GM23338 (cell line): ENCODE measurements at regions not wholly inside any gene's neighbourhood (a gene's known extent, or its start where the extent isn't known, plus 50 kb on each side); places are given as distances from the start of the nearest gene placed in this dataset.

Experiments
- ATAC-seq: fragments of 200-7000 bp; cut with Tn5 transposase; 3 replicates; pipeline ENCODE4 v1.9.1; 2020
- DNase-seq: peaks from one replicate; pipeline ENCODE4 v3.0.0-alpha.2; 2015; ENCODE audit warnings: low spot score
- H2AFZ ChIP-seq: fragments of 200-600 bp; sonication (generic); 2 replicates; pipeline ENCODE4 v1.8.0; 2016; ENCODE audit warnings: antibody characterized with exemption, mild to moderate bottlenecking, moderate library complexity
- H3F3A ChIP-seq: fragments of 200-600 bp; sonication (generic); replicated peaks from 2 replicates; pipeline ENCODE4 v1.8.0; 2017; ENCODE audit warnings: antibody characterized with exemption, mixed run types, low read depth
- H3K27ac ChIP-seq: fragments of 200-600 bp; sonication (generic); 2 replicates; pipeline ENCODE4 v1.6.1; 2016; ENCODE audit warnings: low read depth
- H3K27me3 ChIP-seq: fragments of 200-600 bp; sonication (generic); 2 replicates; pipeline ENCODE4 v1.8.0; 2016; ENCODE audit warnings: mild to moderate bottlenecking, mixed run types, moderate library complexity; ENCODE audit not compliant: insufficient read depth
- H3K36me3 ChIP-seq: fragments of 200-600 bp; sonication (generic); 2 replicates; pipeline ENCODE4 v1.8.0; 2016; ENCODE audit warnings: mild to moderate bottlenecking; ENCODE audit not compliant: insufficient read depth
- H3K4me1 ChIP-seq: fragments of 200-600 bp; sonication (generic); 2 replicates; pipeline ENCODE4 v1.8.0; 2016; ENCODE audit warnings: mild to moderate bottlenecking, moderate library complexity; ENCODE audit not compliant: insufficient read depth
- H3K4me2 ChIP-seq: fragments of 200-600 bp; sonication (generic); 2 replicates; pipeline ENCODE4 v1.7.1; 2017; ENCODE audit warnings: mixed run types
- H3K4me3 ChIP-seq: fragments of 200-600 bp; sonication (generic); 2 replicates; pipeline ENCODE4 v1.6.1; 2016; ENCODE audit warnings: mixed run types
- H3K79me2 ChIP-seq: fragments of 200-600 bp; sonication (generic); replicated peaks from 2 replicates; pipeline ENCODE4 v1.8.0; 2017; ENCODE audit warnings: mild to moderate bottlenecking; ENCODE audit not compliant: insufficient read depth
- H3K9me2 ChIP-seq: fragments of 200-600 bp; sonication (generic); 2 replicates; pipeline ENCODE4 v1.8.0; 2017; ENCODE audit not compliant: insufficient read depth
- H4K20me1 ChIP-seq: fragments of 200-600 bp; sonication (generic); replicated peaks from 2 replicates; pipeline ENCODE4 v1.8.0; 2017; ENCODE audit warnings: mild to moderate bottlenecking; ENCODE audit not compliant: insufficient read depth
- H3K27ac Mint-ChIP-seq: 2 replicates; pipeline ENCODE4 v1.8.0; 2020; ENCODE audit warnings: inconsistent platforms, mild to moderate bottlenecking, moderate library complexity, mixed read lengths
- H3K27me3 Mint-ChIP-seq: 3 replicates; pipeline ENCODE4 v1.8.0; 2022; ENCODE audit warnings: low read depth, mild to moderate bottlenecking, moderate library complexity, mixed read lengths, inconsistent platforms; ENCODE audit not compliant: insufficient read depth, poor library complexity
- H3K36me3 Mint-ChIP-seq: 3 replicates; pipeline ENCODE4 v1.8.0; 2021; ENCODE audit warnings: low read depth, mild to moderate bottlenecking, inconsistent platforms, moderate library complexity, mixed read lengths
- H3K4me1 Mint-ChIP-seq: 3 replicates; pipeline ENCODE4 v1.8.0; 2020; ENCODE audit warnings: mild to moderate bottlenecking, inconsistent platforms, mixed read lengths
- H3K4me3 Mint-ChIP-seq: 3 replicates; pipeline ENCODE4 v1.8.0; 2021; ENCODE audit warnings: moderate library complexity, mild to moderate bottlenecking, inconsistent platforms, mixed read lengths
- H3K9me3 Mint-ChIP-seq: 3 replicates; pipeline ENCODE4 v1.8.0; 2020; ENCODE audit warnings: moderate library complexity, mild to moderate bottlenecking, inconsistent platforms, mixed read lengths
- CREB1 ChIP-seq: fragments of 250-450 bp; sonication (Bioruptor Pico); IDR thresholded peaks from 2 replicates; pipeline ENCODE4 v1.5.0; 2020; ENCODE audit warnings: low read depth, mild to moderate bottlenecking, moderate library complexity
- CTCF ChIP-seq, 2 experiments: fragments of 200-600 bp in 1 of 2; sonication (generic) in 1 of 2; conservative IDR thresholded peaks; 2 replicates each; pipeline versions ENCODE4 v1.5.1 to v1.6.1; 2016 to 2017; ENCODE audit warnings: antibody characterized with exemption in 2 of 2, low read depth in 2 of 2, mild to moderate bottlenecking in 2 of 2, moderate library complexity in 1 of 2
- EZH2phosphoT487 ChIP-seq: fragments of 200-600 bp; sonication (generic); IDR thresholded peaks from one replicate; pipeline ENCODE4 v1.8.1; 2018; ENCODE audit warnings: antibody characterized with exemption; ENCODE audit not compliant: unreplicated experiment
- JUNB ChIP-seq: IDR thresholded peaks from one replicate; pipeline ENCODE4 v1.6.1; 2016; ENCODE audit warnings: antibody characterized with exemption; ENCODE audit not compliant: unreplicated experiment
- NANOG ChIP-seq: IDR thresholded peaks from 2 replicates; pipeline ENCODE4 v1.6.1; 2016; ENCODE audit warnings: antibody characterized with exemption, borderline replicate concordance
- STAT1 ChIP-seq: IDR thresholded peaks from one replicate; pipeline ENCODE4 v1.6.1; 2016; ENCODE audit warnings: antibody characterized with exemption; ENCODE audit not compliant: unreplicated experiment
- ZNF114 ChIP-seq: fragments of 250-450 bp; sonication (Bioruptor Pico); IDR thresholded peaks from 2 replicates; pipeline ENCODE4 v1.5.0; 2020; ENCODE audit warnings: mild to moderate bottlenecking, moderate library complexity
- ZNF331 ChIP-seq: fragments of 250-450 bp; sonication (Bioruptor Pico); IDR thresholded peaks from 2 replicates; pipeline ENCODE4 v1.5.0; 2020; ENCODE audit warnings: low read depth, mild to moderate bottlenecking, moderate library complexity
- ZNF462 ChIP-seq: fragments of 250-450 bp; sonication (Bioruptor Pico); IDR thresholded peaks from 2 replicates; pipeline ENCODE4 v1.5.0; 2020; ENCODE audit warnings: mild to moderate bottlenecking, moderate library complexity
- TF ChIP-seq, protein P1 (sequence below): IDR thresholded peaks from one replicate; pipeline ENCODE4 v1.6.1; 2018; ENCODE audit warnings: antibody characterized with exemption; ENCODE audit not compliant: unreplicated experiment

DNA sequence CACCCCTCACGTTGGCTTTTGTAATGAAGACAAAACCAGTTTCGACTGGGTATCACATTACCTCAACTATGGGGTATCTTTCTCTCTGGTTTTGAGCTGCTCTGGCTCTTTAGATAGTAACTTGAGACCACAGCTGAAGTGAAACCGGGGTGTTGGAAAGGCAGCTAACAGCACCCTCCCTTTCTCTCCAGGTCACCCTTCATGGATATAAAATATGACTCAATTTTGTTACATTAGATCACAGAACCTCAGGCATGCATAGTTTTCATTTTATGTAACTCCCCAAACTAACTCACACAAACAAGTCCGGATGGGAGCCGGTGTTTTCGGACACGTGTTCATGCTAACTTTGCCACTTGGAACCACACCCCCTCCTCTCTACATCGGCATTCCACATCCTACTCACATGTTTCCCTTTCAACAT is 90.7 kb downstream of the NR2F2 start (continued):
- TF ChIP-seq ZNF462 (CRISPR knock-in tag) (no peak), NANOG (no peak)

GRCh38 chr15:96422125-96422524 is 91.6 kb downstream of the NR2F2 start:
- no peak overlapping the region for H3K4me3 ChIP-seq
- DNase-seq (no peak), ATAC-seq (no peak)
- no peaks in the 10 kb centered on the region; the same call in 2 of the 3 replicates for H3K9me3 Mint-ChIP-seq
- 0 out of 2 replicates have a peak, but pooled peaks cover 4% of the 10 kb centered on the region for H4K20me1 ChIP-seq
- peaks cover 56% of the 10 kb centered on the region for H3K27me3 ChIP-seq
- H3K27ac Mint-ChIP-seq = no peak overlapping the region
- H3F3A ChIP-seq = no peaks in the 10 kb centered on the region
- H3K4me1 Mint-ChIP-seq = peaks cover 31% of the 10 kb centered on the region
- H3K36me3 ChIP-seq = no peaks in the 10 kb centered on the region
- peaks cover 42% of the 10 kb centered on the region for H3K4me1 ChIP-seq
- no peak overlapping the region for H3K4me3 Mint-ChIP-seq
- H3K79me2 ChIP-seq = no peaks in the 10 kb centered on the region
- peaks cover 48% of the 10 kb centered on the region for H3K27me3 Mint-ChIP-seq
- no peak overlapping the region for H3K4me2 ChIP-seq
- H3K9me2 ChIP-seq = no peaks in the 10 kb centered on the region
- no peak overlapping the region for H3K27ac ChIP-seq
- H3K36me3 Mint-ChIP-seq = no peaks in the 10 kb centered on the region
- no peak overlapping the region for H2AFZ ChIP-seq
- TF ChIP-seq, protein P1, sequence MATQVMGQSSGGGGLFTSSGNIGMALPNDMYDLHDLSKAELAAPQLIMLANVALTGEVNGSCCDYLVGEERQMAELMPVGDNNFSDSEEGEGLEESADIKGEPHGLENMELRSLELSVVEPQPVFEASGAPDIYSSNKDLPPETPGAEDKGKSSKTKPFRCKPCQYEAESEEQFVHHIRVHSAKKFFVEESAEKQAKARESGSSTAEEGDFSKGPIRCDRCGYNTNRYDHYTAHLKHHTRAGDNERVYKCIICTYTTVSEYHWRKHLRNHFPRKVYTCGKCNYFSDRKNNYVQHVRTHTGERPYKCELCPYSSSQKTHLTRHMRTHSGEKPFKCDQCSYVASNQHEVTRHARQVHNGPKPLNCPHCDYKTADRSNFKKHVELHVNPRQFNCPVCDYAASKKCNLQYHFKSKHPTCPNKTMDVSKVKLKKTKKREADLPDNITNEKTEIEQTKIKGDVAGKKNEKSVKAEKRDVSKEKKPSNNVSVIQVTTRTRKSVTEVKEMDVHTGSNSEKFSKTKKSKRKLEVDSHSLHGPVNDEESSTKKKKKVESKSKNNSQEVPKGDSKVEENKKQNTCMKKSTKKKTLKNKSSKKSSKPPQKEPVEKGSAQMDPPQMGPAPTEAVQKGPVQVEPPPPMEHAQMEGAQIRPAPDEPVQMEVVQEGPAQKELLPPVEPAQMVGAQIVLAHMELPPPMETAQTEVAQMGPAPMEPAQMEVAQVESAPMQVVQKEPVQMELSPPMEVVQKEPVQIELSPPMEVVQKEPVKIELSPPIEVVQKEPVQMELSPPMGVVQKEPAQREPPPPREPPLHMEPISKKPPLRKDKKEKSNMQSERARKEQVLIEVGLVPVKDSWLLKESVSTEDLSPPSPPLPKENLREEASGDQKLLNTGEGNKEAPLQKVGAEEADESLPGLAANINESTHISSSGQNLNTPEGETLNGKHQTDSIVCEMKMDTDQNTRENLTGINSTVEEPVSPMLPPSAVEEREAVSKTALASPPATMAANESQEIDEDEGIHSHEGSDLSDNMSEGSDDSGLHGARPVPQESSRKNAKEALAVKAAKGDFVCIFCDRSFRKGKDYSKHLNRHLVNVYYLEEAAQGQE = no peak
- TF ChIP-seq CTCF (conservative IDR thresholded peaks at IDR 0.05; ENCODE audit: low read depth in 2 of 2) (no peak), STAT1 (no peak), EZH2phosphoT487 (no peak), ZNF331 (no peak), ZNF114 (no peak), JUNB (no peak), NANOG (no peak), CREB1 (CRISPR knock-in tag) (no peak)
